HEK293 (cell line): ENCODE measurements at regions not wholly inside any gene's neighbourhood (a gene's known extent, or its start where the extent isn't known, plus 50 kb on each side); places are given as distances from the start of the nearest gene placed in this dataset.

Source experiments
- CTCF ChIP-seq: fragments of 450-650 bp; formaldehyde crosslinking; IDR thresholded peaks from 2 replicates; pipeline ENCODE4 v1.5.1; 2016; ENCODE audit warnings: missing biosample characterization, missing genetic modification characterization
- KLF17 ChIP-seq: fragments of 450-650 bp; formaldehyde crosslinking; IDR thresholded peaks from 2 replicates; pipeline ENCODE4 v1.5.1; 2016; ENCODE audit warnings: missing biosample characterization, missing genetic modification characterization
- SP3 ChIP-seq: fragments of 450-650 bp; formaldehyde crosslinking; IDR thresholded peaks from 2 replicates; pipeline ENCODE4 v1.5.1; 2016; ENCODE audit warnings: missing biosample characterization, missing genetic modification characterization
- ZNF140 ChIP-seq: fragments of 450-650 bp; formaldehyde crosslinking; IDR thresholded peaks from 2 replicates; pipeline ENCODE4 v1.5.1; 2016; ENCODE audit warnings: missing biosample characterization, missing genetic modification characterization
- ZNF184 ChIP-seq: fragments of 450-650 bp; IDR thresholded peaks from 2 replicates; pipeline ENCODE4 v1.5.1; 2018; ENCODE audit warnings: missing biosample characterization, mild to moderate bottlenecking, missing genetic modification characterization
- ZNF335 ChIP-seq: fragments of 450-650 bp; formaldehyde crosslinking; conservative IDR thresholded peaks from 2 replicates; pipeline ENCODE4 v1.5.1; 2016; ENCODE audit warnings: missing biosample characterization, missing genetic modification characterization
- ZNF416 ChIP-seq: fragments of 450-650 bp; formaldehyde crosslinking; IDR thresholded peaks from 2 replicates; pipeline ENCODE4 v1.5.1; 2016; ENCODE audit warnings: missing biosample characterization, missing genetic modification characterization
- ZNF560 ChIP-seq: fragments of 450-650 bp; formaldehyde crosslinking; IDR thresholded peaks from 2 replicates; pipeline ENCODE4 v1.5.1; 2017; ENCODE audit warnings: missing biosample characterization, missing genetic modification characterization, borderline replicate concordance
- ZNF747 ChIP-seq: fragments of 450-650 bp; formaldehyde crosslinking; IDR thresholded peaks from 2 replicates; pipeline ENCODE4 v1.5.1; 2016; ENCODE audit warnings: missing biosample characterization, missing genetic modification characterization
- TF ChIP-seq, protein P1 (sequence below): fragments of 450-650 bp; formaldehyde crosslinking; IDR thresholded peaks from 2 replicates; pipeline ENCODE4 v1.5.1; 2016; ENCODE audit warnings: missing biosample characterization, missing genetic modification characterization
- TF ChIP-seq, protein P2 (sequence below): fragments of 450-650 bp; formaldehyde crosslinking; IDR thresholded peaks from 2 replicates; pipeline ENCODE4 v1.5.1; 2016; ENCODE audit warnings: missing biosample characterization, missing genetic modification characterization, low read depth

DNA sequence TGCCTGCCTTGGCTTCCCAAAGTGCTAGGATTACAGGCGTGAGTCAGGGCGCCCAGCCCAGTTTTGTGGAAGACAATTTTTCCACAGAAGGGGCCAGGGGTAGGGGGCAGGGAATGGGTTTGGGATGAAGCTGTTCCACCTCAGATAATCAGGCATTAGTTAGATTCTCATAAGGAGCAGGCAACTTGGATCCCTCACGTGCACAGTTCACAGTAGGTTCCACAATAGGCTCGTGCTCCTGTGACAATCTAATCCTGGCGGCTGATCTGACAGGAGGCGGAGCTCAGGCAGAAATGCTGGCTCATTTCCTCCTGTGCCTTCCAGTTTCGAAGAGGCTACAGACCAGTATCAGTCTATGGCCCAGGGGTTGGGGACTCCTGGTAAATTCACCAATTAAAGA is 491.6 kb upstream of the AADAT start:
- TF ChIP-seq CTCF (tag by site-specific recombination): no peak
- no peak for TF ChIP-seq ZNF335 (tag by site-specific recombination)
- TF ChIP-seq ZNF747 (tag by site-specific recombination): no peak
- TF ChIP-seq KLF17 (tag by site-specific recombination): no peak
- TF ChIP-seq SP3: no peak
- TF ChIP-seq ZNF140 (tag by site-specific recombination): no peak
- TF ChIP-seq ZNF560: no peak
- TF ChIP-seq ZNF416 (tag by site-specific recombination): no peak
- TF ChIP-seq, protein P1, sequence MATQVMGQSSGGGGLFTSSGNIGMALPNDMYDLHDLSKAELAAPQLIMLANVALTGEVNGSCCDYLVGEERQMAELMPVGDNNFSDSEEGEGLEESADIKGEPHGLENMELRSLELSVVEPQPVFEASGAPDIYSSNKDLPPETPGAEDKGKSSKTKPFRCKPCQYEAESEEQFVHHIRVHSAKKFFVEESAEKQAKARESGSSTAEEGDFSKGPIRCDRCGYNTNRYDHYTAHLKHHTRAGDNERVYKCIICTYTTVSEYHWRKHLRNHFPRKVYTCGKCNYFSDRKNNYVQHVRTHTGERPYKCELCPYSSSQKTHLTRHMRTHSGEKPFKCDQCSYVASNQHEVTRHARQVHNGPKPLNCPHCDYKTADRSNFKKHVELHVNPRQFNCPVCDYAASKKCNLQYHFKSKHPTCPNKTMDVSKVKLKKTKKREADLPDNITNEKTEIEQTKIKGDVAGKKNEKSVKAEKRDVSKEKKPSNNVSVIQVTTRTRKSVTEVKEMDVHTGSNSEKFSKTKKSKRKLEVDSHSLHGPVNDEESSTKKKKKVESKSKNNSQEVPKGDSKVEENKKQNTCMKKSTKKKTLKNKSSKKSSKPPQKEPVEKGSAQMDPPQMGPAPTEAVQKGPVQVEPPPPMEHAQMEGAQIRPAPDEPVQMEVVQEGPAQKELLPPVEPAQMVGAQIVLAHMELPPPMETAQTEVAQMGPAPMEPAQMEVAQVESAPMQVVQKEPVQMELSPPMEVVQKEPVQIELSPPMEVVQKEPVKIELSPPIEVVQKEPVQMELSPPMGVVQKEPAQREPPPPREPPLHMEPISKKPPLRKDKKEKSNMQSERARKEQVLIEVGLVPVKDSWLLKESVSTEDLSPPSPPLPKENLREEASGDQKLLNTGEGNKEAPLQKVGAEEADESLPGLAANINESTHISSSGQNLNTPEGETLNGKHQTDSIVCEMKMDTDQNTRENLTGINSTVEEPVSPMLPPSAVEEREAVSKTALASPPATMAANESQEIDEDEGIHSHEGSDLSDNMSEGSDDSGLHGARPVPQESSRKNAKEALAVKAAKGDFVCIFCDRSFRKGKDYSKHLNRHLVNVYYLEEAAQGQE (tag by site-specific recombination): no peak
- TF ChIP-seq, protein P2, sequence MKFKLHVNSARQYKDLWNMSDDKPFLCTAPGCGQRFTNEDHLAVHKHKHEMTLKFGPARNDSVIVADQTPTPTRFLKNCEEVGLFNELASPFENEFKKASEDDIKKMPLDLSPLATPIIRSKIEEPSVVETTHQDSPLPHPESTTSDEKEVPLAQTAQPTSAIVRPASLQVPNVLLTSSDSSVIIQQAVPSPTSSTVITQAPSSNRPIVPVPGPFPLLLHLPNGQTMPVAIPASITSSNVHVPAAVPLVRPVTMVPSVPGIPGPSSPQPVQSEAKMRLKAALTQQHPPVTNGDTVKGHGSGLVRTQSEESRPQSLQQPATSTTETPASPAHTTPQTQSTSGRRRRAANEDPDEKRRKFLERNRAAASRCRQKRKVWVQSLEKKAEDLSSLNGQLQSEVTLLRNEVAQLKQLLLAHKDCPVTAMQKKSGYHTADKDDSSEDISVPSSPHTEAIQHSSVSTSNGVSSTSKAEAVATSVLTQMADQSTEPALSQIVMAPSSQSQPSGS (tag by site-specific recombination): no peak
- no peak for TF ChIP-seq ZNF184 (tag by site-specific recombination)
